Choroid plexus epithelial cell (primary cell): ENCODE measurements at regions not wholly inside any gene's neighbourhood (a gene's known extent, or its start where the extent isn't known, plus 50 kb on each side); places are given as distances from the start of the nearest gene placed in this dataset.

ENCODE experiments used
- DNase-seq: peaks from one replicate; pipeline ENCODE4 v3.0.0-alpha.2; 2010; ENCODE audit warnings: low read depth
- H3K4me3 ChIP-seq: 2 replicates; pipeline ENCODE4 v1.5.1; 2011; ENCODE audit warnings: low read depth, mild to moderate bottlenecking, control low read depth, low read length, moderate library complexity
- TF ChIP-seq, protein P1 (sequence below): conservative IDR thresholded peaks from 2 replicates; pipeline ENCODE4 v1.5.1; 2011; ENCODE audit warnings: low read depth, mild to moderate bottlenecking, control low read depth, inconsistent platforms, low read length, moderate library complexity

DNA sequence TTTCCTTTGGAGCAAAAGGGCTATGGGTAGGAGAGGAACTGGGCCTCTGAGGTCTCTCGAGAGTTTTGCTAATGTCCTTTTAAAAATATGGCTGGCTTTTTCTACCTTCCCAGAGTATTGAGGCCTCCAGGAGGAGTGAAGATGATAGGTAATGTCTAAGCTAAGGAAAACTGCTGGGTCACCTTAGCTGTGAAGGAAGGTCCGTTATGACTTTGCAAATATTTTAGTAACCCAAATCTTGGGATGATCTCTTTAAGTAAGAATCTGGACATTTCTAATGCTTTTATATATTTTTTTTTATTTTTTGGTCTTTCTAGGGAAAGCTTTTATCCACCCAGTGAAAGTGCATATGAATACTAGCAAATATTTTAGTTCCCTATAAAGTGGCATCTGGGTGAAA, 60.9 kb upstream of the SYN3 start:
- TF ChIP-seq, protein P1, sequence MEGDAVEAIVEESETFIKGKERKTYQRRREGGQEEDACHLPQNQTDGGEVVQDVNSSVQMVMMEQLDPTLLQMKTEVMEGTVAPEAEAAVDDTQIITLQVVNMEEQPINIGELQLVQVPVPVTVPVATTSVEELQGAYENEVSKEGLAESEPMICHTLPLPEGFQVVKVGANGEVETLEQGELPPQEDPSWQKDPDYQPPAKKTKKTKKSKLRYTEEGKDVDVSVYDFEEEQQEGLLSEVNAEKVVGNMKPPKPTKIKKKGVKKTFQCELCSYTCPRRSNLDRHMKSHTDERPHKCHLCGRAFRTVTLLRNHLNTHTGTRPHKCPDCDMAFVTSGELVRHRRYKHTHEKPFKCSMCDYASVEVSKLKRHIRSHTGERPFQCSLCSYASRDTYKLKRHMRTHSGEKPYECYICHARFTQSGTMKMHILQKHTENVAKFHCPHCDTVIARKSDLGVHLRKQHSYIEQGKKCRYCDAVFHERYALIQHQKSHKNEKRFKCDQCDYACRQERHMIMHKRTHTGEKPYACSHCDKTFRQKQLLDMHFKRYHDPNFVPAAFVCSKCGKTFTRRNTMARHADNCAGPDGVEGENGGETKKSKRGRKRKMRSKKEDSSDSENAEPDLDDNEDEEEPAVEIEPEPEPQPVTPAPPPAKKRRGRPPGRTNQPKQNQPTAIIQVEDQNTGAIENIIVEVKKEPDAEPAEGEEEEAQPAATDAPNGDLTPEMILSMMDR: no peak
- no peak for DNase-seq
- no peak overlapping the region for H3K4me3 ChIP-seq

- TF ChIP-seq, protein P1: no peak
- H3K4me3 ChIP-seq: no peak overlapping the region
- DNase-seq: no peak
These were observed 59.6 kb upstream of the SYN3 start for GRCh38 chr22:33117821-33118220.

GRCh38 chr22:33116841-33117547, 58.8 kb upstream of the SYN3 start:
- no peak for DNase-seq
- TF ChIP-seq, protein P1: no peak

GRCh38 chr22:33114565-33114964, 56.4 kb upstream of the SYN3 start:
- DNase-seq: no peak
- no peak overlapping the region for H3K4me3 ChIP-seq
- TF ChIP-seq, protein P1: no peak

More at GRCh38 chr22:33116841-33117547, 58.8 kb upstream of the SYN3 start:
- H3K4me3 ChIP-seq: no peak overlapping the region

DNA sequence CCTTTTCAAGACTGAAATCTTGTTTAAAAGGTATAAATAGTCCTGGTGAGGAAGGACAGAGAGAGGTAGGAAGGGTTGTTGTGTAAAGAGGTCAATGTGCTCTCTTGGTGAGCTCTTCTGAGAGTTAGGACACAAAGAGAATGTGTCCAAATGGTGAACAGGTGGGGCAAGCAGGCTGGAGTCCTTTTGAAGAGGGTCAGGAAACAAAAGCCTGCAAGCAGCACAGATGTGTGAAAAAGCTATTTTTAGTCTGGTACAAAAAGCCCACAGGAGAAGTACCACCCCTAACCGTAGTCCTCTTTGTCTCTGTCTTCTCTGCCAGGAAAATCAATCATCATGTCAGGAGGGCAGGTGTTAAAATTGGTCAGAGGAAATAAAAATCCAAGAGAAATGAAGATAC, 54.4 kb upstream of the SYN3 start:
- no peak overlapping the region for H3K4me3 ChIP-seq
- DNase-seq: no peak
- TF ChIP-seq, protein P1: no peak

GRCh38 chr22:33111491-33111890, 53.3 kb upstream of the SYN3 start:
- TF ChIP-seq, protein P1: no peak
- no peak for DNase-seq
- H3K4me3 ChIP-seq: no peak overlapping the region

- H3K4me3 ChIP-seq: no peak overlapping the region
- no peak for DNase-seq
- TF ChIP-seq, protein P1: no peak
These were observed 52.5 kb upstream of the SYN3 start for GRCh38 chr22:33110562-33111163.
